T-helper 1 cell treated with Interleukin-12 subunit alpha and Interleukin-12 subunit beta and Interleukin-4 antibody, amounts not matched to agents 30 ng/mL and 1 ng/mL, for 36 hours (primary cell): ENCODE measurements at regions not wholly inside any gene's neighbourhood (a gene's known extent, or its start where the extent isn't known, plus 50 kb on each side); places are given as distances from the start of the nearest gene placed in this dataset.
"Not testable (repeated sequence)": the region's sequence is repeated elsewhere in the genome, so short reads cannot be mapped to it uniquely, and the experiment has no call there.

Source experiments
- intact Hi-C: fragments of 100-400 bp; cut with micrococcal nuclease; formaldehyde crosslinking; loops from one replicate; pipeline ENCODE4 v1.15.1; 2024

GRCh38 chr20:26135325-26136110 is 438.9 kb upstream of the ZNF337 start:
- intact Hi-C loops = no loop called here

GRCh38 chr20:26134606-26135005 is 438.0 kb upstream of the ZNF337 start:
- intact Hi-C loops = no loop called here

- intact Hi-C loops = not testable (repeated sequence)
Observed at GRCh38 chr20:26133794-26134193, 437.1 kb upstream of the ZNF337 start.

GRCh38 chr20:26120920-26121319 is 424.3 kb upstream of the ZNF337 start:
- intact Hi-C loops = not testable (repeated sequence)

GRCh38 chr20:26094498-26094897 is 397.8 kb upstream of the ZNF337 start:
- intact Hi-C loops = not testable (repeated sequence)

- intact Hi-C loops = not testable (repeated sequence)
Observed at GRCh38 chr20:26091921-26092320, 395.3 kb upstream of the ZNF337 start.

GRCh38 chr20:26086195-26086594 is 389.5 kb upstream of the ZNF337 start:
- intact Hi-C loops = not testable (repeated sequence)

- intact Hi-C loops = not testable (repeated sequence)
Observed at GRCh38 chr20:26073972-26074371, 377.3 kb upstream of the ZNF337 start.

GRCh38 chr20:26059324-26059723 is 362.7 kb upstream of the ZNF337 start:
- intact Hi-C loops = not testable (repeated sequence)

GRCh38 chr20:26058446-26058845 is 361.8 kb upstream of the ZNF337 start:
- intact Hi-C loops = not testable (repeated sequence)

GRCh38 chr20:26057135-26057752 is 360.6 kb upstream of the ZNF337 start:
- intact Hi-C loops = not testable (repeated sequence)

GRCh38 chr20:26025792-26026191 is 329.1 kb upstream of the ZNF337 start:
- intact Hi-C loops = not testable (repeated sequence)

- intact Hi-C loops = not testable (repeated sequence)
Observed at GRCh38 chr20:26010942-26011276, 314.3 kb upstream of the ZNF337 start.

- intact Hi-C loops = not testable (repeated sequence)
Observed at GRCh38 chr20:26010224-26010941, 313.7 kb upstream of the ZNF337 start.

GRCh38 chr20:26009402-26010223 is 313.0 kb upstream of the ZNF337 start:
- intact Hi-C loops = not testable (repeated sequence)

- intact Hi-C loops = not testable (repeated sequence)
Observed at GRCh38 chr20:26008026-26008425, 311.4 kb upstream of the ZNF337 start.

GRCh38 chr20:26006164-26006563 is 309.5 kb upstream of the ZNF337 start:
- intact Hi-C loops = not testable (repeated sequence)

GRCh38 chr20:26003959-26004358 is 307.3 kb upstream of the ZNF337 start:
- intact Hi-C loops = not testable (repeated sequence)

GRCh38 chr20:25997367-25998038 is 300.9 kb upstream of the ZNF337 start:
- intact Hi-C loops = not testable (repeated sequence)

GRCh38 chr20:25992146-25992545 is 295.5 kb upstream of the ZNF337 start:
- intact Hi-C loops = no loop called here

- intact Hi-C loops = no loop called here
Observed at GRCh38 chr20:25991756-25992130, 295.1 kb upstream of the ZNF337 start.
